Fibroblast of villous mesenchyme (primary cell): ENCODE measurements at regions not wholly inside any gene's neighbourhood (a gene's known extent, or its start where the extent isn't known, plus 50 kb on each side); places are given as distances from the start of the nearest gene placed in this dataset.

ENCODE experiments used
- DNase-seq: peaks from one replicate; pipeline ENCODE4 v3.0.0-alpha.2; 2010; ENCODE audit warnings: low read depth
- H3K4me3 ChIP-seq: 2 replicates; pipeline ENCODE4 v1.5.1; 2011; ENCODE audit warnings: low read depth, mild to moderate bottlenecking, low read length
- CTCF ChIP-seq: IDR thresholded peaks from 2 replicates; pipeline ENCODE4 v1.5.1; 2012; ENCODE audit warnings: low read depth, mild to moderate bottlenecking, low read length; ENCODE audit not compliant: insufficient read depth

GRCh38 chr9:18106006-18106560 is 367.9 kb upstream of the ADAMTSL1 start:
- TF ChIP-seq CTCF: no peak
- no peak for DNase-seq
- H3K4me3 ChIP-seq: no peak overlapping the region

- no peak for DNase-seq
- H3K4me3 ChIP-seq: no peak overlapping the region
- TF ChIP-seq CTCF: no peak
Observed at GRCh38 chr9:18109675-18110074, 364.3 kb upstream of the ADAMTSL1 start.

- no peak for TF ChIP-seq CTCF
- DNase-seq: no peak
- no peak overlapping the region for H3K4me3 ChIP-seq
Observed at GRCh38 chr9:18111146-18111545, 362.8 kb upstream of the ADAMTSL1 start.

- no peak for DNase-seq
- TF ChIP-seq CTCF: no peak
Observed at GRCh38 chr9:18114559-18115475, 359.1 kb upstream of the ADAMTSL1 start.

GRCh38 chr9:18118268-18118667 is 355.7 kb upstream of the ADAMTSL1 start:
- no peak for DNase-seq
- no peak overlapping the region for H3K4me3 ChIP-seq
- TF ChIP-seq CTCF: no peak

More at GRCh38 chr9:18114559-18115475, 359.1 kb upstream of the ADAMTSL1 start:
- no peak overlapping the region for H3K4me3 ChIP-seq

GRCh38 chr9:18122171-18122570 is 351.8 kb upstream of the ADAMTSL1 start:
- peak; percentile 17 for DNase-seq
- TF ChIP-seq CTCF: no peak
- H3K4me3 ChIP-seq: no peak overlapping the region

- TF ChIP-seq CTCF: no peak
- H3K4me3 ChIP-seq: no peak overlapping the region
- DNase-seq: no peak
Observed at GRCh38 chr9:18124760-18125159, 349.2 kb upstream of the ADAMTSL1 start.
